GM23338 (cell line): ENCODE measurements at regions not wholly inside any gene's neighbourhood (a gene's known extent, or its start where the extent isn't known, plus 50 kb on each side); places are given as distances from the start of the nearest gene placed in this dataset.

ENCODE experiments used
- ATAC-seq: fragments of 200-7000 bp; cut with Tn5 transposase; 3 replicates; pipeline ENCODE4 v1.9.1; 2020
- DNase-seq: peaks from one replicate; pipeline ENCODE4 v3.0.0-alpha.2; 2015; ENCODE audit warnings: low spot score
- H2AFZ ChIP-seq: fragments of 200-600 bp; sonication (generic); 2 replicates; pipeline ENCODE4 v1.8.0; 2016; ENCODE audit warnings: antibody characterized with exemption, mild to moderate bottlenecking, moderate library complexity
- H3F3A ChIP-seq: fragments of 200-600 bp; sonication (generic); replicated peaks from 2 replicates; pipeline ENCODE4 v1.8.0; 2017; ENCODE audit warnings: antibody characterized with exemption, mixed run types, low read depth
- H3K27ac ChIP-seq: fragments of 200-600 bp; sonication (generic); 2 replicates; pipeline ENCODE4 v1.6.1; 2016; ENCODE audit warnings: low read depth
- H3K27me3 ChIP-seq: fragments of 200-600 bp; sonication (generic); 2 replicates; pipeline ENCODE4 v1.8.0; 2016; ENCODE audit warnings: mild to moderate bottlenecking, mixed run types, moderate library complexity; ENCODE audit not compliant: insufficient read depth
- H3K36me3 ChIP-seq: fragments of 200-600 bp; sonication (generic); 2 replicates; pipeline ENCODE4 v1.8.0; 2016; ENCODE audit warnings: mild to moderate bottlenecking; ENCODE audit not compliant: insufficient read depth
- H3K4me1 ChIP-seq: fragments of 200-600 bp; sonication (generic); 2 replicates; pipeline ENCODE4 v1.8.0; 2016; ENCODE audit warnings: mild to moderate bottlenecking, moderate library complexity; ENCODE audit not compliant: insufficient read depth
- H3K4me2 ChIP-seq: fragments of 200-600 bp; sonication (generic); 2 replicates; pipeline ENCODE4 v1.7.1; 2017; ENCODE audit warnings: mixed run types
- H3K4me3 ChIP-seq: fragments of 200-600 bp; sonication (generic); 2 replicates; pipeline ENCODE4 v1.6.1; 2016; ENCODE audit warnings: mixed run types
- H3K79me2 ChIP-seq: fragments of 200-600 bp; sonication (generic); replicated peaks from 2 replicates; pipeline ENCODE4 v1.8.0; 2017; ENCODE audit warnings: mild to moderate bottlenecking; ENCODE audit not compliant: insufficient read depth
- H3K9me2 ChIP-seq: fragments of 200-600 bp; sonication (generic); 2 replicates; pipeline ENCODE4 v1.8.0; 2017; ENCODE audit not compliant: insufficient read depth
- H4K20me1 ChIP-seq: fragments of 200-600 bp; sonication (generic); replicated peaks from 2 replicates; pipeline ENCODE4 v1.8.0; 2017; ENCODE audit warnings: mild to moderate bottlenecking; ENCODE audit not compliant: insufficient read depth
- H3K27ac Mint-ChIP-seq: 2 replicates; pipeline ENCODE4 v1.8.0; 2020; ENCODE audit warnings: inconsistent platforms, mild to moderate bottlenecking, moderate library complexity, mixed read lengths
- H3K27me3 Mint-ChIP-seq: 3 replicates; pipeline ENCODE4 v1.8.0; 2022; ENCODE audit warnings: low read depth, mild to moderate bottlenecking, moderate library complexity, mixed read lengths, inconsistent platforms; ENCODE audit not compliant: insufficient read depth, poor library complexity
- H3K36me3 Mint-ChIP-seq: 3 replicates; pipeline ENCODE4 v1.8.0; 2021; ENCODE audit warnings: low read depth, mild to moderate bottlenecking, inconsistent platforms, moderate library complexity, mixed read lengths
- H3K4me1 Mint-ChIP-seq: 3 replicates; pipeline ENCODE4 v1.8.0; 2020; ENCODE audit warnings: mild to moderate bottlenecking, inconsistent platforms, mixed read lengths
- H3K4me3 Mint-ChIP-seq: 3 replicates; pipeline ENCODE4 v1.8.0; 2021; ENCODE audit warnings: moderate library complexity, mild to moderate bottlenecking, inconsistent platforms, mixed read lengths
- H3K9me3 Mint-ChIP-seq: 3 replicates; pipeline ENCODE4 v1.8.0; 2020; ENCODE audit warnings: moderate library complexity, mild to moderate bottlenecking, inconsistent platforms, mixed read lengths
- CREB1 ChIP-seq: fragments of 250-450 bp; sonication (Bioruptor Pico); IDR thresholded peaks from 2 replicates; pipeline ENCODE4 v1.5.0; 2020; ENCODE audit warnings: low read depth, mild to moderate bottlenecking, moderate library complexity
- CTCF ChIP-seq, 2 experiments: fragments of 200-600 bp in 1 of 2; sonication (generic) in 1 of 2; conservative IDR thresholded peaks; 2 replicates each; pipeline versions ENCODE4 v1.5.1 to v1.6.1; 2016 to 2017; ENCODE audit warnings: antibody characterized with exemption in 2 of 2, low read depth in 2 of 2, mild to moderate bottlenecking in 2 of 2, moderate library complexity in 1 of 2
- EZH2 ChIP-seq: fragments of 200-600 bp; sonication (generic); IDR thresholded peaks from one replicate; pipeline ENCODE4 v1.8.0; 2017; ENCODE audit warnings: antibody characterized with exemption, mild to moderate bottlenecking, low read depth; ENCODE audit not compliant: unreplicated experiment
- JUNB ChIP-seq: IDR thresholded peaks from one replicate; pipeline ENCODE4 v1.6.1; 2016; ENCODE audit warnings: antibody characterized with exemption; ENCODE audit not compliant: unreplicated experiment
- NANOG ChIP-seq: IDR thresholded peaks from 2 replicates; pipeline ENCODE4 v1.6.1; 2016; ENCODE audit warnings: antibody characterized with exemption, borderline replicate concordance
- POLR2AphosphoS5 ChIP-seq: IDR thresholded peaks from 2 replicates; pipeline ENCODE4 v1.6.1; 2016; ENCODE audit warnings: antibody characterized with exemption, low read depth
- STAT1 ChIP-seq: IDR thresholded peaks from one replicate; pipeline ENCODE4 v1.6.1; 2016; ENCODE audit warnings: antibody characterized with exemption; ENCODE audit not compliant: unreplicated experiment
- ZNF462 ChIP-seq: fragments of 250-450 bp; sonication (Bioruptor Pico); IDR thresholded peaks from 2 replicates; pipeline ENCODE4 v1.5.0; 2020; ENCODE audit warnings: mild to moderate bottlenecking, moderate library complexity

GRCh38 chr3:162195147-162195546 lies 698.5 kb downstream of the OTOL1 start (continued):
- no peak for TF ChIP-seq CTCF (conservative IDR thresholded peaks at IDR 0.05; ENCODE audit: low read depth in 2 of 2)
- no peak for TF ChIP-seq JUNB
- TF ChIP-seq NANOG = no peak
- TF ChIP-seq EZH2 = no peak
- TF ChIP-seq CREB1 (CRISPR knock-in tag) = no peak
- no peak for TF ChIP-seq POLR2AphosphoS5
- TF ChIP-seq ZNF462 (CRISPR knock-in tag) = no peak

- Mint-ChIP-seq H3K9me3 (0 out of 3 replicates have a peak, but pooled peaks cover 3% of the 10 kb centered on the region), H3K4me3 (no peak overlapping the region), H3K27me3 (no peaks in the 10 kb centered on the region), H3K36me3 (no peaks in the 10 kb centered on the region), H3K27ac (no peak overlapping the region), H3K4me1 (peaks cover 11% of the 10 kb centered on the region; the same call in 2 of the 3 replicates)
- Histone ChIP-seq H3K4me3 (no peak overlapping the region), H4K20me1 (no peaks in the 10 kb centered on the region), H3K9me2 (peaks cover 5% of the 10 kb centered on the region; the same call in 1 of the 2 replicates), H3K4me1 (peaks cover 12% of the 10 kb centered on the region), H3K27ac (no peak overlapping the region), H2AFZ (peak overlapping the region; percentile 25; the same call in 1 of the 2 replicates), H3K4me2 (no peak overlapping the region), H3K36me3 (no peaks in the 10 kb centered on the region), H3K79me2 (no peaks in the 10 kb centered on the region), H3F3A (no peaks in the 10 kb centered on the region), H3K27me3 (no peaks in the 10 kb centered on the region)
- DNase-seq (no peak), ATAC-seq (no peak)
- TF ChIP-seq ZNF462 (CRISPR knock-in tag) = no peak
- TF ChIP-seq POLR2AphosphoS5 = no peak
- TF ChIP-seq EZH2 = no peak
- TF ChIP-seq STAT1 = no peak
These were observed 700.4 kb downstream of the OTOL1 start for GRCh38 chr3:162196964-162197363.
